H1 (cell line): ENCODE measurements at regions not wholly inside any gene's neighbourhood (a gene's known extent, or its start where the extent isn't known, plus 50 kb on each side); places are given as distances from the start of the nearest gene placed in this dataset.

Source experiments
- CTCF ChIA-PET: fragments of 300-600 bp; sonication (Branson Sonifier 250); formaldehyde crosslinking; loops from one replicate; lab custom pipeline; 2021; ENCODE audit not compliant: partially characterized antibody; lab: Charles Lee
- POLR2A ChIA-PET: fragments of 300-600 bp; sonication (Branson Sonifier 250); formaldehyde crosslinking; loops from one replicate; lab custom pipeline; 2021; ENCODE audit warnings: inconsistent platforms; ENCODE audit not compliant: partially characterized antibody; lab: Charles Lee
- DNase-seq, 2 experiments: peaks; one replicate each; pipeline versions ENCODE4 v3.0.0 to v3.0.0-alpha.2; 2010 to 2022; ENCODE audit warnings: low spot score in 2 of 2, low read depth in 1 of 2, mixed read lengths in 1 of 2
- FAIRE-seq: peaks from 2 replicates; lab custom pipeline; 2011; peaks lifted over from hg19 to GRCh38; lab: Jason Lieb, UNC
- H2AFZ ChIP-seq: 2 replicates; pipeline ENCODE4 v1.8.1; 2012; ENCODE audit warnings: low read length, inconsistent platforms
- H2AK5ac ChIP-seq: 2 replicates; pipeline ENCODE4 v1.6.1; 2013; ENCODE audit warnings: low read depth, low read length
- H2BK120ac ChIP-seq: replicated peaks from 2 replicates; pipeline ENCODE3; 2013; ENCODE audit warnings: low read depth, low read length, inconsistent platforms
- H2BK12ac ChIP-seq: 2 replicates; pipeline ENCODE4 v1.6.1; 2013; ENCODE audit warnings: low read depth, low read length
- H2BK15ac ChIP-seq: 2 replicates; pipeline ENCODE4 v1.6.1; 2013; ENCODE audit warnings: low read length
- H2BK20ac ChIP-seq: 2 replicates; pipeline ENCODE4 v1.6.1; 2013; ENCODE audit warnings: low read length
- H2BK5ac ChIP-seq: 2 replicates; pipeline ENCODE4 v1.6.1; 2013; ENCODE audit warnings: low read depth, low read length
- H3K14ac ChIP-seq: 2 replicates; pipeline ENCODE4 v1.6.1; 2013; ENCODE audit warnings: inconsistent platforms; ENCODE audit not compliant: insufficient read length
- H3K18ac ChIP-seq: 2 replicates; pipeline ENCODE4 v1.6.1; 2013; ENCODE audit warnings: low read length; ENCODE audit errors: extremely low read depth
- H3K23ac ChIP-seq: 2 replicates; pipeline ENCODE4 v1.6.1; 2013; ENCODE audit warnings: inconsistent platforms; ENCODE audit not compliant: insufficient read length
- H3K23me2 ChIP-seq: 2 replicates; pipeline ENCODE4 v1.6.1; 2013; ENCODE audit warnings: low read depth, low read length
- H3K27ac ChIP-seq: 2 replicates; pipeline ENCODE4 v1.6.1; 2011; ENCODE audit warnings: low read depth, low read length, inconsistent platforms
- H3K27me3 ChIP-seq, 4 experiments: replicated peaks in 1 of 4; 1 replicate in 1 of 4; 2 replicates in 3 of 4; pipeline versions ENCODE4 v1.6.1 to v1.8.1; 2011 to 2013; ENCODE audit warnings: low read length in 3 of 4, mild to moderate bottlenecking in 3 of 4, inconsistent platforms in 2 of 4, mixed read lengths in 2 of 4, moderate library complexity in 1 of 4; ENCODE audit not compliant: control insufficient read depth in 3 of 4, insufficient read depth in 3 of 4; ENCODE audit errors: extremely low read depth in 1 of 4
- H3K36me3 ChIP-seq, 4 experiments: 2 replicates each; pipeline versions ENCODE4 v1.6.1 to v1.8.1; 2011 to 2013; ENCODE audit warnings: mild to moderate bottlenecking in 4 of 4, low read length in 3 of 4, moderate library complexity in 2 of 4, control low read depth in 1 of 4, inconsistent platforms in 1 of 4; ENCODE audit not compliant: insufficient read depth in 4 of 4, control insufficient read depth in 2 of 4
- H3K4ac ChIP-seq: replicated peaks from 2 replicates; pipeline ENCODE3; 2013; ENCODE audit warnings: low read length, low read depth, mixed read lengths, inconsistent platforms; ENCODE audit not compliant: insufficient read length
- H3K4me1 ChIP-seq, 4 experiments: replicated peaks in 1 of 4; 1 replicate in 1 of 4; 2 replicates in 3 of 4; pipeline versions ENCODE4 v1.6.1 to v1.8.1; 2011 to 2013; ENCODE audit warnings: low read length in 3 of 4, inconsistent platforms in 2 of 4, mixed read lengths in 1 of 4; ENCODE audit not compliant: insufficient read depth in 4 of 4, control insufficient read depth in 3 of 4
- H3K4me2 ChIP-seq, 2 experiments: 2 replicates each; pipeline versions ENCODE4 v1.6.1 to v1.8.1; 2011 to 2013; ENCODE audit warnings: low read depth in 2 of 2, low read length in 2 of 2, control low read depth in 1 of 2, inconsistent platforms in 1 of 2, mild to moderate bottlenecking in 1 of 2; ENCODE audit not compliant: insufficient read depth in 1 of 2
- H3K4me3 ChIP-seq, 4 experiments: fragments of 200-600, 300-600 bp in 1 of 4; sonication (generic), shearing (Covaris generic), sonication (Bioruptor Twin) in 1 of 4; 2 replicates each; pipeline versions ENCODE4 v1.5.1 to v1.8.1; 2011 to 2016; ENCODE audit warnings: low read length in 4 of 4, low read depth in 3 of 4, control low read depth in 2 of 4, inconsistent platforms in 2 of 4, mild to moderate bottlenecking in 2 of 4, mixed read lengths in 1 of 4, moderate library complexity in 1 of 4; ENCODE audit not compliant: insufficient read depth in 2 of 4; ENCODE audit errors: extremely low read depth in 1 of 4
- H3K56ac ChIP-seq: replicated peaks from 2 replicates; pipeline ENCODE3; 2013; ENCODE audit warnings: low read depth, mild to moderate bottlenecking, mixed read lengths, low read length, inconsistent platforms; ENCODE audit not compliant: insufficient read length
- H3K79me1 ChIP-seq: 2 replicates; pipeline ENCODE4 v1.6.1; 2013; ENCODE audit warnings: low read depth, low read length, control low read depth
- H3K79me2 ChIP-seq, 2 experiments: 2 replicates each; pipeline versions ENCODE4 v1.6.1 to v1.8.1; 2012 to 2013; ENCODE audit warnings: low read length in 2 of 2, mild to moderate bottlenecking in 2 of 2, inconsistent platforms in 1 of 2; ENCODE audit not compliant: insufficient read depth in 2 of 2, control insufficient read depth in 1 of 2
- H3K9ac ChIP-seq, 4 experiments: replicated peaks in 1 of 4; 1 replicate in 1 of 4; 2 replicates in 3 of 4; pipeline versions ENCODE4 v1.6.1 to v1.8.1; 2011 to 2013; ENCODE audit warnings: low read depth in 3 of 4, low read length in 3 of 4, control low read depth in 2 of 4, mild to moderate bottlenecking in 2 of 4, moderate library complexity in 2 of 4, inconsistent platforms in 1 of 4; ENCODE audit errors: extremely low read depth in 1 of 4
- H3K9me3 ChIP-seq, 2 experiments: 2 replicates each; pipeline versions ENCODE4 v1.6.1 to v1.8.1; 2012 to 2013; ENCODE audit warnings: mild to moderate bottlenecking in 2 of 2, moderate library complexity in 2 of 2, control low read depth in 1 of 2, inconsistent platforms in 1 of 2, low read depth in 1 of 2, low read length in 1 of 2, mixed read lengths in 1 of 2; ENCODE audit not compliant: insufficient read depth in 2 of 2
- H4K20me1 ChIP-seq, 2 experiments: replicated peaks in 1 of 2; 2 replicates each; pipeline versions ENCODE3 to v1.8.1; 2011 to 2013; ENCODE audit warnings: inconsistent platforms in 2 of 2, low read length in 2 of 2, mild to moderate bottlenecking in 1 of 2; ENCODE audit not compliant: insufficient read depth in 2 of 2, control insufficient read depth in 1 of 2
- H4K5ac ChIP-seq: 2 replicates; pipeline ENCODE4 v1.6.1; 2013; ENCODE audit warnings: low read length, low read depth, mixed read lengths, inconsistent platforms; ENCODE audit not compliant: insufficient read length
- H4K8ac ChIP-seq: 2 replicates; pipeline ENCODE4 v1.8.0; 2013; ENCODE audit warnings: mild to moderate bottlenecking, moderate library complexity, low read length, inconsistent platforms; ENCODE audit not compliant: insufficient read depth; ENCODE audit errors: extremely low read depth
- H4K91ac ChIP-seq: replicated peaks from 2 replicates; pipeline ENCODE3; 2013; ENCODE audit warnings: low read length, mixed read lengths, inconsistent platforms; ENCODE audit not compliant: insufficient read length
- ASH2L ChIP-seq: fragments of 200-600, 300-600 bp; sonication (generic); IDR thresholded peaks from one replicate; pipeline ENCODE4 v1.7.1; 2017; ENCODE audit warnings: low read length
- ATF3 ChIP-seq: IDR thresholded peaks from 2 replicates; pipeline ENCODE4 v1.6.1; 2011; ENCODE audit warnings: low read depth, mild to moderate bottlenecking, low read length; ENCODE audit not compliant: insufficient read depth
- BACH1 ChIP-seq: IDR thresholded peaks from 2 replicates; pipeline ENCODE4 v1.6.1; 2012; ENCODE audit warnings: low read length, improper control_type of control experiment
- RAD21 ChIP-seq, 2 experiments: IDR thresholded peaks in 1 of 2; conservative IDR thresholded peaks in 1 of 2; 2 replicates each; pipeline ENCODE4 v1.6.1; 2011; ENCODE audit warnings: low read depth in 2 of 2, low read length in 2 of 2, improper control_type of control experiment in 1 of 2, inconsistent platforms in 1 of 2, mild to moderate bottlenecking in 1 of 2, moderate library complexity in 1 of 2
- SAP30 ChIP-seq: fragments of 300-600 bp; sonication (generic); IDR thresholded peaks from 2 replicates; pipeline ENCODE4 v1.7.1; 2012; ENCODE audit warnings: low read length, moderate library complexity, mild to moderate bottlenecking, inconsistent platforms; ENCODE audit not compliant: insufficient read depth, insufficient replicate concordance
- SIRT6 ChIP-seq: IDR thresholded peaks from one replicate; pipeline ENCODE4 v1.7.1; 2012; ENCODE audit warnings: low read length, inconsistent platforms
- WGBS, 2 experiments: shearing (Covaris generic) in 1 of 2; methylation state at CpG; one replicate each; pipeline versions ENCODE4 v1.1.6 to v1.1.7; 2013 to 2015; ENCODE audit warnings: low lambda C conversion rate in 2 of 2, mixed read lengths in 2 of 2, inconsistent platforms in 1 of 2, low coverage in 1 of 2, missing lambda C conversion rate in 1 of 2; ENCODE audit not compliant: insufficient replicate concordance in 2 of 2, insufficient coverage in 1 of 2, insufficient read length in 1 of 2; ENCODE audit errors: extremely low coverage in 1 of 2, missing lambda C conversion rate in 1 of 2; 5-methylcytosine and 5-hydroxymethylcytosine counted together

- H3K4ac ChIP-seq = no peak overlapping the region
- POLR2A ChIA-PET = no interaction called here
- H2BK20ac ChIP-seq = no peak overlapping the region
- WGBS, 2 experiments = 83% methylated on average over 3 of the region's 3 CpGs; no CpG with 5 or more reads in 1 of the 2 experiments
- H2BK120ac ChIP-seq = no peak overlapping the region
- no peaks in the 10 kb centered on the region for H3K36me3 ChIP-seq
- H3K4me3 ChIP-seq = no peak overlapping the region
- H3K4me2 ChIP-seq = no peak overlapping the region
- H2BK5ac ChIP-seq = no peak overlapping the region
- H3K79me2 ChIP-seq = no peaks in the 10 kb centered on the region
- peaks cover 0 to 1% (median 0%) of the 10 kb centered on the region in 4 experiments; a peak in 1 of 7 replicates for H3K27me3 ChIP-seq
- H3K56ac ChIP-seq = no peak overlapping the region
- no peak overlapping the region for H4K5ac ChIP-seq
- no peak overlapping the region for H4K8ac ChIP-seq
- no peaks in the 10 kb centered on the region for H3K79me1 ChIP-seq
- H3K9me3 ChIP-seq = no peaks in the 10 kb centered on the region; a peak in 1 of 4 replicates
- H4K20me1 ChIP-seq = no peaks in the 10 kb centered on the region
- no peak overlapping the region for H3K14ac ChIP-seq
- FAIRE-seq (no peak), DNase-seq (no peak)
- CTCF ChIA-PET = interaction anchor here (1.1 kb wide), 1 partner anchor 198 kb away, joined by 4 read pairs; no protein-coding TSS in a partner anchor
- no peak overlapping the region for H2BK15ac ChIP-seq
- H2AFZ ChIP-seq = no peak overlapping the region
- no peak overlapping the region for H3K23ac ChIP-seq
- TF ChIP-seq ATF3 = no peak
- no peak for TF ChIP-seq SIRT6
- no peak for TF ChIP-seq RAD21 (IDR thresholded peaks at IDR 0.05 in 1 of 2, conservative IDR thresholded peaks at IDR 0.05 in 1 of 2; ENCODE audit: low read depth in 2 of 2, low read length in 2 of 2)
- TF ChIP-seq ASH2L = no peak
- no peak for TF ChIP-seq SAP30
- no peak for TF ChIP-seq BACH1
- H3K4me1 ChIP-seq = no peaks in the 10 kb centered on the region
- no peak overlapping the region for H3K27ac ChIP-seq
- no peak overlapping the region for H3K18ac ChIP-seq
- H4K91ac ChIP-seq = no peak overlapping the region
- 0 out of 2 replicates have a peak, but pooled peaks cover 2% of the 10 kb centered on the region for H3K23me2 ChIP-seq
- H2BK12ac ChIP-seq = no peak overlapping the region
- H3K9ac ChIP-seq = no peak overlapping the region
- H2AK5ac ChIP-seq = no peak overlapping the region
Measured at GRCh38 chr4:129839687-129840086, 743.7 kb downstream of the C4orf33 start.
